T follicular helper cell (primary cell): ENCODE measurements at regions not wholly inside any gene's neighbourhood (a gene's known extent, or its start where the extent isn't known, plus 50 kb on each side); places are given as distances from the start of the nearest gene placed in this dataset.

Experiments
- DNase-seq: peaks from one replicate; pipeline ENCODE4 v3.0.0-alpha.2; 2020; ENCODE audit warnings: low read depth

GRCh38 chr17:17417718-17418181, 59.0 kb upstream of the MED9 start:
- no peak for DNase-seq

- no peak for DNase-seq
Observed at GRCh38 chr17:17419166-17419565, 57.6 kb upstream of the MED9 start.

- DNase-seq: no peak
Observed at GRCh38 chr17:17419631-17420030, 57.2 kb upstream of the MED9 start.

GRCh38 chr17:17420082-17420481, 56.7 kb upstream of the MED9 start:
- DNase-seq: no peak

- DNase-seq: no peak
Observed at GRCh38 chr17:17420561-17421269, 56.1 kb upstream of the MED9 start.

- DNase-seq: no peak
Observed at GRCh38 chr17:17421346-17422216, 55.2 kb upstream of the MED9 start.

- no peak for DNase-seq
Observed at GRCh38 chr17:17422217-17422610, 54.6 kb upstream of the MED9 start.

GRCh38 chr17:17422641-17423040, 54.2 kb upstream of the MED9 start:
- DNase-seq: no peak

GRCh38 chr17:17423656-17424055, 53.1 kb upstream of the MED9 start:
- no peak for DNase-seq

- no peak for DNase-seq
Observed at GRCh38 chr17:17424552-17424951, 52.2 kb upstream of the MED9 start.

GRCh38 chr17:17425005-17425404, 51.8 kb upstream of the MED9 start:
- no peak for DNase-seq

GRCh38 chr17:17425591-17425990, 51.2 kb upstream of the MED9 start:
- DNase-seq: no peak

GRCh38 chr17:17426184-17426583, 50.6 kb upstream of the MED9 start:
- no peak for DNase-seq
